Endodermal cell (in vitro differentiated cells): ENCODE measurements at regions not wholly inside any gene's neighbourhood (a gene's known extent, or its start where the extent isn't known, plus 50 kb on each side); places are given as distances from the start of the nearest gene placed in this dataset.

Experiments used
- DNase-seq: peaks from one replicate; pipeline ENCODE4 v3.0.0-alpha.2; 2017
- H3K27ac ChIP-seq: 2 replicates; pipeline ENCODE4 v1.5.1; 2013; ENCODE audit warnings: mild to moderate bottlenecking, low read depth, low read length, moderate library complexity
- H3K27me3 ChIP-seq: 2 replicates; pipeline ENCODE4 v1.6.1; 2013; ENCODE audit warnings: mild to moderate bottlenecking, low read length, moderate library complexity; ENCODE audit not compliant: insufficient read depth, control insufficient read depth, poor library complexity, severe bottlenecking
- H3K36me3 ChIP-seq: 2 replicates; pipeline ENCODE4 v1.7.0; 2013; ENCODE audit warnings: mild to moderate bottlenecking, low read length, moderate library complexity; ENCODE audit not compliant: control insufficient read depth, insufficient read depth
- H3K4me1 ChIP-seq: one replicate; pipeline ENCODE4 v1.7.0; 2013; ENCODE audit warnings: low read length; ENCODE audit not compliant: control insufficient read depth, insufficient read depth
- H3K4me3 ChIP-seq: 2 replicates; pipeline ENCODE4 v1.5.1; 2013; ENCODE audit warnings: mild to moderate bottlenecking, low read length, moderate library complexity
- H3K9ac ChIP-seq: 2 replicates; pipeline ENCODE4 v1.6.1; 2013; ENCODE audit warnings: mild to moderate bottlenecking, low read length, moderate library complexity; ENCODE audit not compliant: poor library complexity, severe bottlenecking; ENCODE audit errors: extremely low read depth
- H3K9me3 ChIP-seq: 2 replicates; pipeline ENCODE4 v1.6.1; 2013; ENCODE audit warnings: mild to moderate bottlenecking, low read length, moderate library complexity; ENCODE audit not compliant: control insufficient read depth
- H3K27ac Mint-ChIP-seq: 2 replicates; pipeline ENCODE4 v1.8.0; 2020; ENCODE audit warnings: mixed read lengths
- H3K27me3 Mint-ChIP-seq: 2 replicates; pipeline ENCODE4 v1.8.0; 2021; ENCODE audit warnings: mild to moderate bottlenecking, mixed read lengths; ENCODE audit not compliant: insufficient read depth
- H3K36me3 Mint-ChIP-seq: 2 replicates; pipeline ENCODE4 v1.8.0; 2020; ENCODE audit warnings: low read depth, mixed read lengths
- H3K4me1 Mint-ChIP-seq: 2 replicates; pipeline ENCODE4 v1.8.0; 2020; ENCODE audit warnings: mixed read lengths
- H3K4me3 Mint-ChIP-seq: 2 replicates; pipeline ENCODE4 v1.8.0; 2020; ENCODE audit warnings: mild to moderate bottlenecking, moderate library complexity, mixed read lengths
- H3K9me3 Mint-ChIP-seq: 2 replicates; pipeline ENCODE4 v1.8.0; 2020; ENCODE audit warnings: mild to moderate bottlenecking, mixed read lengths
- WGBS, 2 experiments: methylation state at CpG; one replicate each; pipeline versions ENCODE4 v1.1.5 to v1.1.7; 2013; ENCODE audit warnings: missing lambda C conversion rate in 2 of 2, mixed read lengths in 1 of 2; ENCODE audit not compliant: insufficient coverage in 1 of 2, insufficient read length in 1 of 2; 5-methylcytosine and 5-hydroxymethylcytosine counted together
- TF ChIP-seq, protein P1 (sequence below): fragments of 200-600 bp; sonication (generic); conservative IDR thresholded peaks from 2 replicates; pipeline ENCODE4 v1.5.0; 2021; ENCODE audit warnings: antibody characterized with exemption, mild to moderate bottlenecking

DNA sequence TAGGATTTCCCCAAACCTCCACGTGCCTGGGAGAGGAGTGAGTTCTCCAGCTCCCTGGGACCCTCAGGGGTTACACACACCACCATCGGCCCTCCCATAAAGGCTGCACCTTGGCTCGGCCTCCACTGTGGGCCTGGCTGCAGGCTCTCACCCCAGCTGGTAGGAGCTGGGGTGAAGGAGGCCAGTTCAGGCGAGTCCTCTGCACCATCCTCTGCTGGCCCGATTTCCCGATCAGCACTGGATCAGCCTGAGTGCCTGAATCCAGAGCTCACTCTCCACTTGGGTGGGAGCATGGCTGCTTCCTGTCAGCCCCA is 115.1 kb upstream of the RET start:
- Histone ChIP-seq H3K4me1 (no peaks in the 10 kb centered on the region), H3K4me3 (no peak overlapping the region), H3K27me3 (no peaks in the 10 kb centered on the region), H3K9ac (no peak overlapping the region), H3K9me3 (no peaks in the 10 kb centered on the region), H3K27ac (no peak overlapping the region), H3K36me3 (no peaks in the 10 kb centered on the region)
- no peaks in the 10 kb centered on the region for H3K9me3 Mint-ChIP-seq
- H3K36me3 Mint-ChIP-seq, result no peaks in the 10 kb centered on the region
- no peaks in the 10 kb centered on the region for H3K4me1 Mint-ChIP-seq
- peaks cover 3% of the 10 kb centered on the region for H3K27me3 Mint-ChIP-seq
- no peak for DNase-seq
- H3K4me3 Mint-ChIP-seq, result no peak overlapping the region
- no peak overlapping the region for H3K27ac Mint-ChIP-seq
- TF ChIP-seq, protein P1, sequence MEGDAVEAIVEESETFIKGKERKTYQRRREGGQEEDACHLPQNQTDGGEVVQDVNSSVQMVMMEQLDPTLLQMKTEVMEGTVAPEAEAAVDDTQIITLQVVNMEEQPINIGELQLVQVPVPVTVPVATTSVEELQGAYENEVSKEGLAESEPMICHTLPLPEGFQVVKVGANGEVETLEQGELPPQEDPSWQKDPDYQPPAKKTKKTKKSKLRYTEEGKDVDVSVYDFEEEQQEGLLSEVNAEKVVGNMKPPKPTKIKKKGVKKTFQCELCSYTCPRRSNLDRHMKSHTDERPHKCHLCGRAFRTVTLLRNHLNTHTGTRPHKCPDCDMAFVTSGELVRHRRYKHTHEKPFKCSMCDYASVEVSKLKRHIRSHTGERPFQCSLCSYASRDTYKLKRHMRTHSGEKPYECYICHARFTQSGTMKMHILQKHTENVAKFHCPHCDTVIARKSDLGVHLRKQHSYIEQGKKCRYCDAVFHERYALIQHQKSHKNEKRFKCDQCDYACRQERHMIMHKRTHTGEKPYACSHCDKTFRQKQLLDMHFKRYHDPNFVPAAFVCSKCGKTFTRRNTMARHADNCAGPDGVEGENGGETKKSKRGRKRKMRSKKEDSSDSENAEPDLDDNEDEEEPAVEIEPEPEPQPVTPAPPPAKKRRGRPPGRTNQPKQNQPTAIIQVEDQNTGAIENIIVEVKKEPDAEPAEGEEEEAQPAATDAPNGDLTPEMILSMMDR, result no peak
- 80 to 87% methylated on average over 5 to 6 of the region's 6 CpGs for WGBS, 2 experiments

DNA sequence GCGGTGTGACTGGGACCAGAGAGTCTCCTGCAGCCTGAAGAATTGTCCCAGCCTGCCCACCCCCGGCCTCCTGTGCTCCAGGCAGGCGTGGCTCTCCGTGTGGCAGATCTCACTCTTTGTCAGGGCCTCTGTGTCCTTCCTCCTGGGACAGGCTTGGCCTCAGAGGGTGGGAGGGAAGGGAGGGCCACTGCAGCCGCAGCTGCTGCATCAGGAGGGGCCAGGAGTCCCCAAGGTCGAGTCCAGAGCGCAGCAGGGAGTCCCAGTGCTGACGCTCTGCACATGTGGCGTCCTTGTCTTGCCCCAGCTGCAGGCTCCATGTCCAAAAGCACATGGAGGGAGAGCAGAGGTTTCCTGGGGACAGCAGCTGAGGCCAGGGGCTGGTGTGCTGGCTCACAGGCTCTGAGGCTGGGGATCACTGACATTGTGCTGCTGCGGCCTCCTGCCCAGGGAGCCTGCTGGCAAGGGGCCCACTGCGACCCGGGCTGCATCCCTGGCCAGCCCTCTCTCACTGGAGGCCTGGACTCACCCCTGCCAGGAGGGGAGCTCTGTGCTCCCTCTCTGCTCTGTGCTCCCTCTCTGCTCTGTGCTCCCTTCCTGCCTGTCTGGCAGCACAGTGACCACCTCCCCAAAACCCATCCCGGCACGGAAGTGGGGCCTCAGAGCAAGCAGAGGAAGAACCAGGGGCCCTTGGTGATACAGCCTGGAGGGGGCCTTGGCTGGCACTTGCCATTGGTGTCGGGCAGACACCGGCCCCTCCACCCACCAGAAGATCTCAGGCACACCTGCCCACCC is 114.6 kb upstream of the RET start:
- no peaks in the 10 kb centered on the region for H3K36me3 Mint-ChIP-seq
- 80 to 90% methylated on average over 7 to 16 of the region's 16 CpGs for WGBS, 2 experiments
- H3K9me3 ChIP-seq, result no peaks in the 10 kb centered on the region
- no peaks in the 10 kb centered on the region for H3K27me3 ChIP-seq
- H3K4me1 ChIP-seq, result no peaks in the 10 kb centered on the region
- TF ChIP-seq, protein P1, result no peak
- H3K9me3 Mint-ChIP-seq, result no peaks in the 10 kb centered on the region
- no peak overlapping the region for H3K27ac Mint-ChIP-seq
- H3K27ac ChIP-seq, result no peak overlapping the region
- H3K36me3 ChIP-seq, result no peaks in the 10 kb centered on the region
- DNase-seq, result no peak
- H3K9ac ChIP-seq, result no peak overlapping the region
- H3K27me3 Mint-ChIP-seq, result no peaks in the 10 kb centered on the region
- H3K4me3 ChIP-seq, result no peak overlapping the region
- H3K4me3 Mint-ChIP-seq, result no peak overlapping the region
- H3K4me1 Mint-ChIP-seq, result no peaks in the 10 kb centered on the region

- WGBS, 2 experiments, result 92 to 100% methylated on average over 3 to 5 of the region's 5 CpGs
- Histone ChIP-seq H3K9ac (no peak overlapping the region), H3K27me3 (no peaks in the 10 kb centered on the region), H3K27ac (no peak overlapping the region), H3K36me3 (no peaks in the 10 kb centered on the region), H3K4me3 (no peak overlapping the region), H3K9me3 (no peaks in the 10 kb centered on the region), H3K4me1 (no peaks in the 10 kb centered on the region)
- TF ChIP-seq, protein P1, result no peak
- no peak overlapping the region for H3K4me3 Mint-ChIP-seq
- no peak overlapping the region for H3K27ac Mint-ChIP-seq
- H3K4me1 Mint-ChIP-seq, result no peaks in the 10 kb centered on the region
- H3K36me3 Mint-ChIP-seq, result no peaks in the 10 kb centered on the region
- no peak for DNase-seq
- H3K27me3 Mint-ChIP-seq, result no peaks in the 10 kb centered on the region
- H3K9me3 Mint-ChIP-seq, result no peaks in the 10 kb centered on the region
These were observed 114.0 kb upstream of the RET start for GRCh38 chr10:42962902-42963231.
